Tongue (tissue), 1 donor: ENCODE measurements at regions not wholly inside any gene's neighbourhood (a gene's known extent, or its start where the extent isn't known, plus 50 kb on each side); places are given as distances from the start of the nearest gene placed in this dataset.
A peak's percentile ranks its signal among the peaks of the same experiment; 100 is the strongest.

Experiments used
- DNase-seq: peaks from one replicate; pipeline ENCODE4 v3.0.0-alpha.2; 2015

DNA sequence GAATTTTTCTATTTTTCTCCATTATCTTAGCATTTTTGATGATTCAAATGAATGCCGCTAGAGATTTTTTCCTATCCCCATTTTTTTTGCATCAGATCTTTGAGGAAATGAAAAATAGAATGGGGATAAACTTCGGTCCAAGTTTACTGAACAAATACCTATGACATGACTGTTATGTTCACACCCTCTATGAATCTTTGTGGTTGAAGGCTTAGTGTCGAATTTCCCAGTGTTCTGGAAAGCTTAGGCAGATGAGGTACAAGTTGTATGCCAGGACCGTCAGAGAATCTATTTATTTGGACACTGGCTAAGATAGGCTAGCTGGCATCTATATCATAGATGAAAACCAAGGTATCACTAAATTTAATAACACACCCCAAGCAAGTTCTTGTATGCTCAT is 123.4 kb downstream of the SPCS3 start:
- DNase-seq = no peak

DNA sequence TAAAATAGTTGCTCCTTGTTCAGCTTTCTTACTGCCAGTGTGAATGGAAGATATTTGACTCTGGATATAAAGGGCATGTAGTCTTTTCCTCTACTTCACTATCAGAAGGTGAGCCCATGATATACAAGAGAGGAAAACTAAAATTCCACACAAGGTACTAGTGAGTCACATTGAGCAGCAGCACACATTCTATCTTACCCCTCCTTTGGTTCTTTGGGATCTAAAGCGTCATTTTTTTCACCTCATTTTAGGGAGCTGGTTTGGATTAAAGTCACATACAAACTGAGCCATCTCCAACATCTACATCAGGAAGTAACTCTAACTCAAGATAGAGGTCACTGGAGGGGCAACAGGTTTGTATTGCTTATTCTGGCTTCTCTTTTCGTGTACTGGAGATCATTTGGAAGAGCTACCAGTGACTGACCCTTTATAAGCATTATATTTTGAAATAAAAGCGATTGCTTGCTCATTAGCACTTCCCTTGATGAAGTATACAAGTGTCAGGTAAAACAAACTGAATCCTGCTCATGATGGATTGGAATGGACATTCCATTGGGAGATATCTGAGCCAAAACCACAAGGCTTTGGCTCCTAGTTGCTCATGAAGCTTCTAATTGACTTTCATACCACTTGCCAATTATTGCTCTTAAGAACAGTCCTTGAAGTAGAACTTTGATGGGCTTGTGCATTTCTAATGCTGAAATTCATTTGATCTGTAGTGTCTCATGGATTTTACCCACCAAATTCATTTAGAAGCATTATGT is 124.1 kb downstream of the SPCS3 start:
- no peak for DNase-seq

DNA sequence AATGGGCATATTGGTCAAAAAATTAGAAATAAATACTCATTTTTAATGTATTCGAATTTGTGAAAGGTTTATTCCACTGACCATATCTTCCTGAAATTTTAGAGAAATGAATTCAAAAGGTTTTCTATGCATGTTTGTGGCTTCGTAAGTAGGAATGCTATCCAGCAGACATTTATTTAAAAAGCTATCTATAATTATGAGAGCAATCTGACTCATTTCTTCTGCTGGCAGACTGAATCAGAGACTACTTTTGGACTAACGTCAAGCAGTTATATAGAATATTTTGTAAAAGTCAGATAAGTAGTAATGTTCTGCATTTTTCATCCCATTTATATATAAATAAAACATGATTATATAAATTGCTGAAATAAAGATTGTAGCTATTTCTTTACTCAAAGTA is 125.0 kb downstream of the SPCS3 start:
- DNase-seq = no peak

DNA sequence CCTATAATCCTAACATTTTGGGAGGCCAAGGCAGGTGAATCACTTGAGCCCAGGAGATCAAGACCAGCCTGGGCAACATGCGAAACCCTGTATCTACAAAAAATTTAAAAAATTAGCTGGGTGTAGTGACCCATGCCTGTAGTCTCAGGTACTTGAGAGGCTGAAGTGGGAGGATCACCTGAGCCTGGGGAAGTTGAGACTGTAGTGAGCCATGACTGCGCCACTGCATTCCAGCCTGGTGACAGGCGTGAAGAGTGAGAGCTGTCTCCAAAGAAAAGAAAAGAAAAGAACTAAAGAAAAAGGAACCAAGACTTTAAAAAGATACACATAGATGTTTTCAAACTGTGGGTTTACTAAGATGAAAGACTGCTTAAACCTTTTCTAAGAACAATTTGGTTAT is 129.0 kb downstream of the SPCS3 start:
- no peak for DNase-seq

DNA sequence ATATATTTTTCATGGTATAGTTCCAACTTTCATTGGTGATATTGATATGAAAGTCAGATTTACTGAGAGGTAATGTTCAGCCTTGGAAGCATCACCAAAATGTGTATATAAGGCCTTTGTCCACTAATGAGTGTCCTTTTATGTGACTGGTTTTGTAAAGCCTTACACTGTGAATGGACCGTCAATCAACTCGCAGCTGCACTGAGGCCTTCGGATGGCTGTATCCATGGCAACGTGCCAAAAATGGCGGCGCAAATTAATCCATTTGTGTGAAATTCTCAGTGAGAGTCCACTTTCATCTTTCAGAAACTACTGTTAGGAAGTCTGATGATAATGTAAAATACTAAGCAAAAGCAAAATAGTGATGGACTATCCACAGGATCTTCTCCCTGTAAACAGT is 131.7 kb downstream of the SPCS3 start:
- DNase-seq = peak; percentile 5

DNA sequence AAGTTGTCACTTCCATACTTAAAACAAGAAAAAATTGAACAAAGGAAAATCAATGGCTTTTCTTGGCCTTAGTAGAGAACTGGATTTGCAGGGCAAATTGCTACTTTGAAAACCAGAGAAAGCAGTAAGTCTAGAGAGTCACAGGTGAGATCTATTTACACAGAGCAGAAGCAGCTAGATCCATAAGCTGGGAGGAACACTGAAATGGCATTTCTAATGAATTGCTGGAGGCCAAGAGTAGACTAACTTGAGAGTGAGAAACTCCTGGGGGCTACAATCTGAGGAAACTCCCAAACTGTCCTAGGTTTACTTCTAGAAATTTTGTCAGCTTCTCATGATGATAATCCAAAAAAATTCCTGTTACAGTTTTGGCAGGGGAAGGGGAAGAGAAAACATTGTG is 133.3 kb downstream of the SPCS3 start:
- no peak for DNase-seq

DNA sequence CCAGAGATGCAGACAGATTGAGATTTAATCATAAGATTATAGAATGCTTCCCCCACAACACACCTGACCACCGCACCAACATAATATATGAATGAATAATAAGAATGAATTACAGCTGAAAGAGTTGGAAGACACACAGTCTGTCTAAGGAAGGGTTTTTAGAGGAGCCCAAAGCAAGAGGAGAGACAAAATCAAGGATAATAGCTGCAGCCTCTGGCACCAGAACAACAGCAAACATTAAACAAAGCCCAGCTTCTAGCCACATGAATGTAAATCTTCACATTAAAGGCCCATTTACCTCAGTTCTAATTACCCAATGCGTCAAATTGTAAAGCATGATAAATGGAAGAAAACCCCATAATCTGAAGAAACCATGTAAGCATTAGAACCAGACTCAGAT is 133.9 kb downstream of the SPCS3 start:
- DNase-seq = no peak

DNA sequence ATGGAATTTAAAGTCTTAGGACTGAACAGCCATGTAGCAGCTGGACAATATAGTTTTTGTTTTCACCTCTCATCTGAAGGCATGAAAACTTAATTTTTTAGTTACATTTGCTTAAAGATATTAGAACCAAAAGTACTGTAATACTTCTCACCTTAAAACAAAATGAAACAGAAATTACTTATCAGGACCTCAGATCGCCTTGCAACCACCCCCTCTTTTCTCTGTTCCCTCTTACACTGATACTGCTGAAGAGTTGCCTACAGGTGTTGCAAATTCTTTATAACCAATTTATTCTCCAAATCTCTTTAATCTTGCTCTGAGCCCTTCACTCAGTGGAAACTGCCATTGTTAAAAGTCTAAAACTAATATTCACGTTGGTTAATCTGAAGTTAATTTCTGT is 145.0 kb downstream of the SPCS3 start:
- DNase-seq = no peak

DNA sequence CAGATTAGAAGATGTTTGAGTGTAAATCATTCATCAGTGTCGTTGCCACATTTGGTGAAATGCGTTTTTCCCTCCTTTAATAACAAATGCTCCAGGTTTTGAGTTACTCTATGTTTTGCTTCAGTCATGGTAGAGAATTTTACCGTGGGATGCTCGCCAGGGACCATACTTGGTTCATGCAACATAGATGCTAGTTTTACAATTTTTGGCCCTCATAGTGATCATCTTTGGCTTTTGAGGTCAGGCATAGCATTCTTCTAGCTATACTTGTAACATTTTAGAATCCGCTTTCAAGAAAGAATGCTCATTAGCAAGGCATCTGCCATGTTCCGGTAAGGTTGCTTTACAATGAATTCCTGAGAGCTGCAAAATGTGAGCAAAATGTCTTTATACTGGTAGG is 147.2 kb downstream of the SPCS3 start:
- no peak for DNase-seq

DNA sequence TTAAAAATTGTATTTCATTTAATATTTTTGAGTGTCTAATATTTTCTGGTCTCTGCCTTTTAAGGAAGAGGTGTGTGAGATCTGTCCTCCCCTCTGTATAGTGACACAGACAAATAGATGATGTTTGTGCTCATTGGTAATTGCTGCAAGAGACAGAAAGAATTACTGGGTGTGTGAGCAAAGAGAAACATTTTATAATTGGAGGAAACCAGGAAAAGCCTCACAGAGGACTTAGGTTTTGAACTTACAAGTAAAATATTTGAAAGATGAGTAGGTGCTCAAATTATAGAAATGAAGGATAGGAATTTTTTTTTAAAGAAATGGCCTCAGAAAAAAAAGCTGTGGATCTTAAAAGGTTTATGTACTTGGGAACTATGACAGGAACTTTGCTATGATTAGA is 149.8 kb downstream of the SPCS3 start:
- no peak for DNase-seq

DNA sequence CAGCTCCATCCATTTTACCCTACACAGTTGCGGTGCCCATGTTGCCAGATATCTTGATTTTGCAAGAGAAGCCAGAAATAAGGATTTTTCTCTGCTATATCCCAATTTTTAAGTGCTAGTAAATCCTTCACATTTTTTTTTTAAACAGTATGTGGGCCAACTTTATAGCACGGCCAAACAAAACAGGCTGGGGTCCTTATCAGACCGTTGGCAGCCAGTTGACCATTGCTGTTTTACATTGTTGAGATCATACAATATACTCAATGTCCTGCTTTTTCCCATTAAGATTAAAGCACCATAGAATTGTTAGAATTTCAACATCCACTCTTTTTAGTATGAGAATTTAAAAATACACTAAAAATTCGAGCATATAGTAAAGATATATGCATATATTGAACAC is 150.9 kb downstream of the SPCS3 start:
- no peak for DNase-seq

DNA sequence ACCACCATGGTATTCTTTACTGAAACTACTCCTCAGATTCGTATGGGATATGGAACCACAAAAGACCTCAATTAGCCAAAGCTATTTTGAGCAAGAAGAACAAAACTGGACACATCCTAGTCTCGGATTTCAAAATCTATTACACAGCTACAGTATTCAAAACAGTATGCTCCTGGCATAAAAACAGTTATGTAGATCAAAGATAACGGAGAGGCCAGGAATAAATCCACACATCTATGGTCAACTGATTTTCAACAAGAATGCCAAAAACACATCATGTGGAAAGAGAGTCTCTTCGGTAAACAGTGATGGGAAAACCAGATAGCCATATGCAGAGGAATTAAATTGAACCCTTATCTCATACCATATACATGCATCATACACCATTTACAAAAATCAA is 155.3 kb downstream of the SPCS3 start:
- no peak for DNase-seq

DNA sequence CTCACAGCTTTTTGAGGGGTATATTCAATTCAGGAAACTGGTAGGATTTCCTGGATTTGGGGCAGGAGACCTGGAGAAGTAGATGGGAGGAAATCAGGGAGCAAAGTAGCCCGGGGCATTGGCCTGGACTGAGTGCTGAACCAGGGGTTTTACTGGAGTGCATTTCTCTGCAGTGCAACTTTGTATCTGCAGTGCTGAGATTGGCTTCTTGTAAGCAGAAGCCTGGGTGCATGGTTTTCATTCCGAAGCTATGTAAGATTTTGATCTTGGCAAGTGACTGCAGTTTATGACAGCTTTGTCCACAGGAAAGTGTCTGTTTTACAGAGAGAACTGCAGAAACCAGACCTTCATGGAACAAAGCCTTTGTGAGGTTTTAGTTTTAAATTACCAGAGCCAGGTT is 158.3 kb downstream of the SPCS3 start:
- peak; percentile 37 for DNase-seq

DNA sequence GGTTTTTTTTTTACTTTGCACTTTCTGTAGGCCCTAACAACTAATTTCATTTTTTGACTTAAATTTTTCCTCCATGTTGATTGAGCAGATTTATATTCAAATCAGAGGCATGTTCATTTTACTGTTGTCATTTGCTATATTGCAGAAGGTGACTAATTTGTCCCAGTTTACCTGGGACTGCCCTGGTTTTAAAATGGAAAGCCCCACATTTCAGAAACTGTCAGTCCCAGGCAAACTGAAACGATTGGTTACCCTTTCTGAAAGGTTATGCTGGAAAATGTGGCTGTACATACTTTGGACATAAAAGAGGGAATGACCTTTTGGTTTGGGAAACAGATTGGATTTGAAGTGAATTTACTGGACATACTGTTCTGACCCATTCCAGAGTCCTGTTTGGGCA is 160.0 kb downstream of the SPCS3 start:
- no peak for DNase-seq

DNA sequence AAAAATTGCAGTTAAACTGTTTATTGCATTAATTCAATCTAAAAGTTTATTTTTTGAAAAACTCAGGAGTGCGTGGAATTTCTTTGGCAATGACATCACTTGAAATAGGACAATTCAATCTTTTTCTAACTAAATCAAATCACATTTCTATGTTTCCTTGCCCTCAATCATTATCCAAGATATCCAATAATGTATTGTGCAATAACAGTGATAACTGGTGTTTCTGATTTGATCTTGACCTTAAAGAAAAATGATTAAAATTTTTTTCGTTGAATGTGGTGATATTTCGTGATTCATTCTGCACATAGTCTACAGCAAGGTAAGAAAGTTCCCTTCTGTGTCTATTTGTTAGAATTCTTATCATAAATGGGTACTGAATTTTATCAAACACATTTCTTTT is 163.2 kb downstream of the SPCS3 start:
- DNase-seq = no peak

DNA sequence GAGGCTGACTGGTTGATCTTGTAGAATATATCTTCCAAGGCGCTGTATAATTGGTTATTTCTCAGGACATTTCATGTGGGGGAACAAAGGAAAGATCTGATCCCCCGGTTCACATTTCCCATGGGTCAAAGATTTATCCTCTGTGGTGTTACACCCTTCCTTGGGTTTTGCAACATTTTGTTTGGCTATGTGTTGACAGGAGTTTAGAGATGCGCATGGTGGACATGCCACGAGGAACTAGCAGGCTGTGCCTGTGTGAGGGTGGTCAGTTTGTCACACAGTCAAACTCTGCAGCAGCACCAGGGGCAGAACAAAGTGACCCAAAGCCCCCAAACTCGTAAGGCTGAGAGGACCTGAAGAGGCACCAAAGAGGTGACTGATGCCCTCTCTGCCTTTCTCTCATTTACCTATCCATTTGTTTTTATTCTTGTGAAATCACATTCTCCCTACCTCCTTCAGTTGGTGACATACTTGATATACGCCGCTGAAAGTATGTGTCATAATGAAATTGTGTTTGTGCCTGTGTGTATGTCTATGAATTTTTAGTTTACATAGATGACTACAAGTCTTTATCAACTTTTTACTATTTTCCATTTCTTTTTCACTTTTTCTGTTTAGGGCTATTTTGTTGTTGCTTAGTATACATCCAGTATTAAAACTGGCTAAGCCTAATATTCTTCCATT is 164.7 kb downstream of the SPCS3 start:
- no peak for DNase-seq

DNA sequence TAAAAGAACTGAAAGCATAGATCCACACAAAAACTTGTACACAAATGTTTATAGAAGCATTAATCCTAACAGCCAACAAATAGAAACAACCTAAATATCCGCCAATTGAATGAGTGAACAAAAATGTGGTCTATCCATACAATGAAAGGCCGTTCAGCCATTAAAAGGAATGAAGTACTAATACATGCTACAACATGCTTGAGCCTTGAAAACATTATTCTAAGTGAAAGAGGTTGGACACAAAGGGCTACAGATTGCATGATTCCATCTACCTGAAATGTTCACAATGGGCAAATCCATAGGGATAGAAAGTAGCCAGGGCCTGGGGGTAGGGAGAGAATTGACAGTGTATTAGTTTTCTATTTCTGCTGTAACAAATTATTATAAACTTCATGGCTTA is 169.2 kb downstream of the SPCS3 start:
- no peak for DNase-seq

DNA sequence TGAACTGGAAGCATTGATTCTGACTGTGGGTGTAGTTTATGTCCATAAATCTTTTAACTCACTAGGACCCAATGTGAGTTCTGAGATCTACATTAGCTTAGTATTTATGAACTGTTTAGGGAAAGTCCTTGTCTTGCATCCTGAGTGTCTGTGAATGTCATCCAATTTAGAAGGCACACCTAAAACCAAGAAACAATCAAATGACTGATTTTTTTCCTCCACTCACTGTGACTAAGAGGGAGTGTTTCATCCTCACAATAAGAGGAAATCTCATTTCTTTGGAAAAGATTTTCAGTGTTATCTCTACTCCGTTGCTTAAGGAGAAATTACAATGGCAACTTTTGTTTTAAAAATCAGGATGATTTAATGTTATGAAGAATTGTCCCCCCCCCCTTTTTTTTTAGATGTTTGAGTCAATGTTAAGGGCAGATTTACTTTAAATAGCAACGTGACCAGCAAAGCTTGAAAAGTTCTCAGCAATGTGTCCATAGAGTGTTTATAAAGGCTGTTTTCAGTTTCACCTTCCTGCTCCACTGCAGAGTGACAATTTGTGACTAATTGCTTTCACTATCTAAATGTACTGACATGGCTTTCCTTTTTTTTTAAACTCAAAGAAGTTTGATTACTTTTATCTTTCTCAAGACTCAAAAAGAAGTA is 173.0 kb downstream of the SPCS3 start:
- no peak for DNase-seq

DNA sequence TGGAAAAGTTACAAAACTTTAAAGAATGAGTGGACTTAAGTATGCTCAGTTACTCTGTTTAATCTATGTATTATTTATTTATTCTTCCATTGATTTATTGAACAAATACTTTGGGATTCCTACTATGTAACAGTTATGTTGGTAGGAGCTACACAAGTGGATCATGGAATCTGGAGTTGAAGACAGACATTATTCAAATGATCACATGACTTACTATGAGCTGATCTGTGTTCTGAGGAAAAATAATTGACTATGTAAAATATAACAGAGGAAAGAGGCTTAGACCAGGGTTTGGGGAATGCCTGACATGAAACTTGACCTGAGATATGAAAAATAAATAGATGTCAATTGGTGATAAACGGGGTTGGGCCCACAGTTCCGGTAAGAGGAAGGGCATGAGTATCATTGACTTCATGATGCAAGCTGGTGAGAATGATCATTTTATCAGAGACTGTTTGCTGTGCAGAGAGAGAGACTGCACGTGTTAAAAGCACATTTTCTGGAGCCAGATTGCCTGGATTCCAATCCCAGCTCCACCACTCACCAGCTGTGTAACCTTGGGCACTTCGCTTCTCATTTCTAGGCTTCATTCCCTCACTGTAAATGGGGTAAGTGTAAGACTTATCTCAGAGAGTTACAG is 179.0 kb downstream of the SPCS3 start:
- no peak for DNase-seq

DNA sequence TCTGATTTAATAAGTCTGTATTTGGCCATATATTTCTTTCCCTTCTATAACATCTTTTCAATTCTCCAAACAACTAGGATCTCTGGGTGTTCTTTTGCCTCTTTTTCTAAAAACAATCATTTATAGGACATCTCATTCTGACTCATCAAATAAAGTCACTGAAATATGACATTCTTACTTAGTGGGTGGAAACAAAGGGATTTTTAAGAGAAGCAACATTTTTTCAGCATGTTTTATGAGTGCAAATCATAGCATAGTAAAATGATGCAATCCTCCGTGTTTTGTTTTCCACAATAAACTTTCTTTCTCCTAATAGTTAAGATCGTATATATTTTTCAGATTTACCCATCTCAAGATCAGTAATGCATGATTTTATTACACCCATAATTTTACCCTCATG is 179.8 kb downstream of the SPCS3 start:
- no peak for DNase-seq

DNA sequence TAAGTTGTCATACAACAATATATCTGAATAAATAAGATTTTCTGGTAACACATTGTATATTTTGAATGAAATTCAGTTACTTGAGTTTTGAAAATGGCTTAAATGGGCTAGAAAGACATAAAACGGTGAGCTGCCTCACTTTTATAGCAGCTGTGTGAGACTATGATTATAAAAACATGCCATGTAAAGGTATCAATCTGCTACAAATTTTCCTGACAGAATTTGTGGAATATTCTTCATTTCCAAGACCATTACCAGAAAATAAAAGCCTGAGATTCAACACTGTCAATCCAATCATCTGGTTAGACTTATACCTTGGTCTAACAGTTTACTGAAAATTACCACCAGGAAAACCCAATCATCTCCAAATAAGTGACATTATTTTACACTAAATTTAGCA is 181.1 kb downstream of the SPCS3 start:
- no peak for DNase-seq

DNA sequence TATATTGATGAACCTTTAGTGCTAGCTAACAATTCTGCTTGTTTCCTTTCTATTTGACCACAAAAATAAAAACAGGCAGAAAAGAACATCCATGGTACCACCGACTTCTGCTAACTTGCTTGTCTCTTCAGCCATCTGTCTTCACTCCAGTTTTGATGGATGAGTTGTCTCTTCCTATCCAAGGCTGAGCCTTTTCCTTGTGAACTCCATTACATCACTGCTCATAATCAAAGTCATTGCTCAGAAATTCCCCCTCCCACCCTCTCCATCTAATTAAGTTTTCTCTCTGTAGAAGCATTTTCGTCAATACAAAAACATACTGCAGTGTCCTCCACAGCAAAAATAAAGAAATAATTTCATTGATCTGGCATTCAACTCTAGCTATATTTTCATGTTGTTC is 184.4 kb downstream of the SPCS3 start:
- DNase-seq = no peak

DNA sequence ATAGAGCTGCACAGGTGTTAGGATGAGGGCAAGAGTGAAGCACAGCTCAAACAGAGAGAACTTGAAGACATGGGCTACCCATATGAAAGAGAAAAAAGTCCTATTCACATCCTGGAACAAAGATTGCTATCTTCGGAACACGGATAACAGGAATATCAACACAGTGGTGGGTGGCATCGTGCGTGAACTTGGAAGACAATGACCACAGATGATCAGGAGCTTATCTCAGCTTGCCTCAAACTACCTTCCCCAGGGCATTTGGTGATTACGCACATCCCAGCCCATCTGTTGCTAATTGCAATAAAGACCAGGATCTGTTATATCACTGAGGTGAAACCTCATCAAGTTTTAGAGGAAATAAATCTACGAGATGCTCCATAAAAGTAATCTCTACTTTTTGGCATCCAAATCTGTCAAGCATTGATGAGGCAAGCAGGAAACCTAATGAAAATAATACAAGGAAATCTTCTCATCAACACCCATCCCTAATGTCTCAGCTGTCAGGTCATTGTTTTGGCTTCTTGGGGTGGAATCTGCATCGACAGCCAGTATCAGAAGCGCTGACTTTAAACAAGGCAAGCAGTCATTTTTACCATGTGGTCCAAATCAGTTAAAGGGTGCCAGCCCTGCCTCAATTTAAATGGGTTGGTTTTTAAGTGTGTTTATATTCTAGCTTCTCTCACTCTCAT is 188.2 kb downstream of the SPCS3 start:
- no peak for DNase-seq
